ENCODE measurements at regions not wholly inside any gene's neighbourhood (a gene's known extent, or its start where the extent isn't known, plus 50 kb on each side); places are given as distances from the start of the nearest gene placed in this dataset.

DNA sequence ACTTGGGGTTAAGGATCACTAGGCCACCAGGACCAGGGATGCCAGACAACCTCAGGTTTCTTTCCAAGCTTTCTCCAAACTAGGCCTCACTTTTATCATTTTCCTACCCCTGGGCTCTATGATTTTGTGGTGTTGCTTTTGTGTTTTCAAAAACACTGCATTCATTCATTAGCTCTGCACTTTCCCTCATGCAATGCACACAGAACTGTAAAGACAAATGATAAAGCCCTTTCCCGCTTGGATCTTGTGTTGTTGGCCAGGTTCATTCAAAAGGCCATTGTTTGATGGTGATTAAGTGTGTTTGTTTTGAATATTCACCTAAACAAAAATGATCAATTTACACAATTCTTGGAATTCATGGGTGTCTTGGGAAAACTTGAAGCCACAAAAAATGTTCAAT, 210.7 kb upstream of the TNP1 start:
- DNase-seq = no peak

DNA sequence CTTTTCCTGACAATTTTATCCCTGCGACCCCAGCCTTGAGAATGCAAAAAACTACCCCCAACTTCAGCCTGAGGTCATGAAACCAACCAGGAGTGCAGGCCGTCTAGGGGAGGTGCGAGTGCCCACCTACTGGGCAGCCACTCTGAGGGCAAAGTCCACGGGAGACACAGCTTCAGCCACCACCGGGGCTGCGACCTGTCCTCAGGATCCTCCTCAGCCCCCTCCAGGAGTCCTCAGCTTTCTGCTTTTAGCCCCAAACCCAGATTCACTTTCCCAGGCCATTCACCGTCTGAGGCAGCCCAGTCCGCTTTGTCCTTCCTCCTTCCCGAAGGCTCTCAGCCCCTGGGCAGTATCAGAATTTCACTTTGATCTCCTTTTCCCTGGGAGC, 210.2 kb upstream of the TNP1 start:
- DNase-seq = no peak

DNA sequence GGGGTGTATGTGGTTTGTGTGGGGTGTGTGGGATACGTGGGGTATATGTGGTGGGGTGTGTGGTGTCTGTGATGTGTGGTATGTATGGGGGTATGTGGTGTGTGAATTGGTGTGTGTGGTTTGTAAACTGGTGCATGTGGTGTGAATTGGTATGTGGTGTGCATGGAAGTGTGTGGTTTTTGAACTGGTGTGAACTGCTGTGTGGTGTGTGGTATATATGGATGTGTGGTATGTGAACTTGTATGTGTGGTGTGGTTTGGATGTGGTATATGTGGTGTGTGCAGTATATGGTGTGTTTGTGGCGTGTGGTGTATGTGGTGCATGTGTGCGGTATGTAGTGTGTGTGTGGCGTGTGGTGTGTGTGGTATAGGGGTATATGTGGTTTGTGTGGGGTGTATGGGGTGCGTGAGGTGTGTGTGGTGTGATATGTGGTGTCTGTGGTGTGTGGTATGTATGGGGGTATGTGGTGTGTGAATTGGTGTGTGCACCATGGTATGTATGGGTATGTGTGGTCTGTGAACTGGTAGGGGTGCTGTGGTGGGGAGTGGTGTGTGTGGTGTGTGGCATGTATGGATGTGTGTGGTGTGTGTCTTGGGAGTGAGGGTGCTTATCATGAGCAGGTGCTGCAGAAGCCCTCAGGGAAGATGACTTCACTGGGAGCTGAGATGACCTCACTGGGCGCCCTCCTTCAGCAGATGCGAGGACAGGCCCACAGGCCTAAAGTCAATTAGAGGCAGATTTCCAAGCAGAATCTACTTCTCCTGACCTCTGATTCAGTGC, 209.6 kb upstream of the TNP1 start:
- no peak for DNase-seq

DNA sequence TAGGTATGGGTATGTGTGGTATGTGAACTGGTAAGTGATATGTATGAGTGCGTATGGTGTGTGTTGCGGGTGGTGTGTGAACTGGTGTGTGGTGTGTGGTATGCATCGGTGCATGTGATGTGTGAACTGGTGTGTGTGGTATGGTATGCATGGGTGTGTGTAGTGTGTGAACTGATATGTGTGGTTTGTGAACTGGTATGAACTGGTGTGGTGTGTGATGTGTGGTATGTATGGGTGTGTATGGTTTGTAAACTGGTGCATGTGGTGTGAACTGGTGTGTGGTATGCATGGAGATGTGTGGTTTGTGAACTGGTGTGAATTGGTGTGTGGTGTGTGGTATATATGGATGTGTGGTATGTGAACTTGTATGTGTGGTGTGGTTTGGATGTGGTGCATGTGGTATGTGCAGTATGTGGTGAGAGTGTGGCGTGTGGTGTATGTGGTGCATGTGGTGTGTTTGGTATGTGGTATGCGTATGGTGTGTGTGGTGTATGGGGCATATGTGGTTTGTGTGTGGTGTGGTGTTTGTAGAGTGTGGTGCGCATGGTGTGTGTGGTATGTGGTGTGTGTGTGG, 208.9 kb upstream of the TNP1 start:
- DNase-seq = no peak

DNA sequence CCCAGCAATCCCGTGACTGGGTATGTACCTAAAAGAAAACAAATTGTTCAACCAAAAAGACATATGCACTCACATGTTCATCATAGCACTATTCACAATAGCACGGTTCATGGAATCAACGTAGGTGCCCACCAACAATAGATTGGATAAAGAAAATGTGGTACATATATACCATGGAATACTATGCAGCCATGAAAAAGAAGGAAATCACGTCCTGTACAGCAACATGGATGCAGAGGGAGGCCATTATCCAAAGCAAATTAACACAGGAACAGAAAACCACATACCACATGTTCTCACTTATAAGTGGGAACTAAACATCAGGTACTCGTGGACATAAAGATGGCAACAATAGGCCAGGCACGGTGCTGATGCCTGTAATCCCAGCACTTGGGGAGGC, 207.9 kb upstream of the TNP1 start:
- no peak for DNase-seq

DNA sequence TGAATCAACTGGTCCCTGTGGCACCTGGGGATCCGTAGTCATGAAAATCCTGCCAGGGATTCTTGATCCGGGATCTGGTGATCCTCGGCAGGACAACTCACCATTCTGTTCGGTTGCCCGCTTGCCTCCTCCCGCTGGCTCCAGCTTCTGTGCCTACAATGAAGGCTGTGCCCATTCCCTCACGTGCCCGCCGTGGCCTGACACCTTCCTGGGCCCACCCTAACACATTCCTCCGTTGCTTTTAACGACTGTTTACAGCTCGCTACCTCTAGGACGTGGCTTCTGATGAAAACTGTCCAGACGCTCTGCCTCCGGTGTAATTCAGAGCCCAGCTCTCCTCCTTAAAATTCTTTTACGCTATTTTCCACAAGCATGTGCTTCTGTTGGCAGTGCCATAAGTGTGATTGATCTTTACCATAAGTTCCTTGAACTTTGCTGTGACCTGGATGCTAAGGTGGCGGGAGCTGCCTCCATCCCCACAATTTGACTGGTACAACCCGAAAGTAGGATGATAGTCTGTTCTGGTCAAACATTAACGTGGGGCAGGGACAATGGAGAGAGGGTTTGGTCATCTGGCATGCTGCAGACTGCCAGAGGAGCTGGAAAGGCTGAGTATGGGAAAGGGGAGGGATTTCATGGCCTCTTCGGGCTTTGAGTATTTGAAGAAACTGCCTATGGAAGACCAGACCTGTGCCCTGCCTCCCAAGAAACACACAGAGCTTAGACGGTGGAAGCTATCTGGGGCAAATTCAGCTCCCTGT, 206.8 kb upstream of the TNP1 start:
- DNase-seq = no peak

DNA sequence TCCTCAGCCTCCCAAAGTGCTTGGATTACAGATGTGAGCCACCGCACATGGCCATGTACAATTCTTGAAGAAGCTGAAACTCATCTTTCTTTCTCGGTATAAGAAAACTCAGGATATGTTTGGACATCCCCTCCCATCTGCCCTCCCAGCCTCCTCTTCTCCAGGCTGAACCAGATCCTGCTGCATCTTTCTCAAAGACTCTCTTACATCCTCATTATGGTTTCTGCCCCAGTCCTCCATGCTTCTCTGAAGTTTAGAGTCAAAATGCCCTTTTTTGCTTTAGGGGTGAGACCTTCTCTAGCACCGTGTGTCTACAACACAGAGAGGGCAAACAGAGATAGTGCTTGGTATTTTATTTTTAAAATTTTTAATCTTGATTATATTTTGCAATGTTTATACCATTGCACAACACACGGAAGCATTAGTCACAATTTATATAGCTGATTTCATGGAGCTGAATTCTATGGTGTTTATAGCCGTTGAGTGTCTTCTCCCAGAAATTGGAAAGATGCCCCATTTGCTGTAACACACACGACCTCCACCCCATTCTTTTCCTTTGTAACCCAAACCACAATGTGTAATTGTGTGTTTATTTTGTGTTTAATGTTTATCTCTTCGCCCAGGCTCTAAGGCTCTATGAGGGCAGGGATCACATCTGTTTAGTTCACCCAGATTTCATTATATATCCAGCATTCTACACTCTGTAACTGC, 206.0 kb upstream of the TNP1 start:
- DNase-seq = no peak

DNA sequence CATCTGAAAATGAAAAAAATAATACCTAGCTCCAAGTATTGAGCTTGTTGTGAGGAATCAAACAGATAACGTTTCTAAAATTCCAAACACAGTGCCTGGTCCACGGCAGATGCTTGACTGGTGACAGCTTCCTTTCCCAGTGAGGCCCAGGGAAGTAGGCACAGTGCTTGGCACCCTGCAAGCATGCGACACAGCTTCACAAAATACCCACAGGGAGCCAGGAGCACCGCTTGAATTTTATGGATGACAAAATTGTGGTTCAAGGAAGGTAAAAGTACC, 205.1 kb upstream of the TNP1 start:
- no peak for DNase-seq

DNA sequence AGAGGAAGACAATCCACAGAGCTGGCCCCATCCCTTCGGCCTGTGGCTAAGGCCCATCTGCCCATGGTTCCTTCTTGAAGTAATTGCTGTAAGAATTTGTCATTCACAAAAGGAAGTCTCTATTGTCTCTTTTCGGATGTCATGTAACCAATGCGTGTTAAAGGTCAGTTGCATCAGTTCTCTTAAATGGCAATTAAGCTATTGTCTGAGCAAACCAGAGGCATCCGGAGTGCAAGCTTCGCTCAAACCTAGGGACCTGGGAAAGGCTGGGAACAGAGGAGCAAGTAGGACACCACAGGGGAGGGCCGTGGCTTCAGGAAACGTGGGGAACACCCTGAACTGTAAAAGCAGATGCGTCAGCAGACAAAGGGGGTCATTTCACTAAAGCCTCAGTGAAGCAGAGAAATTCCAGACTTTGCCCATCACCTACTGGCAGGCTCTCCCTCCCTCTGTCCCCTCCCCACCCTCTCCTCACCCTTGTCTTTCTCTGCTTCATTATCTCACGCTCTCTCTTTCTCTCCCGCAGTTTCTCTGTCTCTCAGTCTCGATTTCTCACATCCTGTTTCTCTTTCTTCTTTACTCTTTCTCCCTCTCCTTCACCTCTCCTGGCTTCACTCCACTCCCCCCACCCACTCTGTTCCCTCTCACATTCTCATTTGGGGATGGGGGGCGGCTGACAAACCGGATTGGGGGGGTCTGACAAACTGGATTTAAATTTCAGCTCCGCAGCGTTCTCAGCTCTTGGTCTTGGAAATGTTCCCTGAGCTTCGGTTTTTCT, 204.6 kb upstream of the TNP1 start:
- DNase-seq = no peak

DNA sequence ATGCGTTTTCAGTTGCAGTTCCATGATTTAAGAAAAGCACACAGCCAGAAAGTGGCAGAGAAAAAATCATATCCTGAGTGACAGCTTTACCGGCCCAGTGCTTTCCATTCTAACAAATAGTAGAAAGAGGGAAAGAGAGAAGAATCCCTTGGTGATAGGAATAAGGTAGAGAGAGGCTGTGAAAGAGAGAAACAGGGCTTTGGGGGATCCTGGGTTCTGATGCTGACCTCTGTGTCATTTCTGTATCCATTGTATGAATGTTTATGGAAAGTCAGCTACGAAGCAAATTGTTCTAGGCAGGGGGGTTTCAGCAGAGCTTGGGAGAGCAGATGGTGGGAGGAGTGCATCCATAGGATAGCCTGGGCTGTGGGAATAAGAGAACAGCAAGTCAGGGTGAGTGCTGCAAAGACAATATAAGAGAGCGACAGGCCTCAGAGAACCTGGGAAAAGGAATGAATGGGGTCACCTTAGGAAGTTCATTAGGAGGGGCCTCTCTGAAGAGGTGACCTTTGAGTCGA, 203.4 kb upstream of the TNP1 start:
- DNase-seq = no peak

DNA sequence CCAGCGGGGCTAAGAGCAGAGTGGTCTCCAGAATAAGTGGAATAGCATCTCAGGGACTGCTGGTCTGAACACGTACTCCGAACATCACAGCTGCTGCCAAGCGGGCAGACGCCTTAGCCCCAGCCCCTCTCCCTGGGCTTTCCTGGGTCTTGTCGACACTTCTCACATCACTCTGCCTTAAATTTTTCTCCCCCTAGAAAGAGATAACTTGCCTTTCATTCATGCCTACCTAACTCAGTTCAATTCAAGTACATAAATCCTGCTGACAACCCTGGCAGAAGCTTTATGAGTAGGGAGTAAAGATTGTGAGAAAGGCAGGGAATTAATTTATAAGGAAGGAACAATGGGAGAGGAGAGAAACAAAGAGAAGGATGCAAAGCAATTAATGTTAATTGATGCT, 202.9 kb upstream of the TNP1 start:
- no peak for DNase-seq

DNA sequence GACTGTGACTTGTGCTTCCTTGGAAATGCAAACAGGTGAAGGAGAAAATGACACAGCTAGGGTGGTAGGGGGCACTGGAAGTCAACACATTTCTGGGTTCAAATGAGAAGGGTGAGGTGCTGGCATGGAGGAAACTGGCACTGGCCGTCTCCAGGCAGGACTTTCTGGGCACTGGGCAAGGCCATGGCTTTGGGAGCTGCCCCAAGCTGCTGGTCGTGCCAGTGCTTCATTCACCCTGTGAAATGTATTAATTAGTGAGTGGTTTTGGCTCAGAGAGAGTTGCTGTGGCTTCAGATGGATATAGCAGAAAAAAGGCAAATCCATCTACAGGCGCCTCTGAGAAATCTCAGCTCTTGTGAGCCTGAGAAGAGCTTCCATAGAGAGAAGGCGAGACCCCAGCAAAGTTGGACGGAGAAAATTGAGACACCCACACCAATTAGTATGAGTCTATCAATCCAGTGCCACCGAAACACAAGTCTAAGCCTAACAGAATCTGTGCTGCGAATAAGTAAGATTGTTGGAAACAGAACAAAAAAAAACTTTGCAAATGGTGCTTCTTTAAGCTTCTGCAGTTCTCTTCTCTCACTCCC, 202.1 kb upstream of the TNP1 start:
- DNase-seq = no peak

DNA sequence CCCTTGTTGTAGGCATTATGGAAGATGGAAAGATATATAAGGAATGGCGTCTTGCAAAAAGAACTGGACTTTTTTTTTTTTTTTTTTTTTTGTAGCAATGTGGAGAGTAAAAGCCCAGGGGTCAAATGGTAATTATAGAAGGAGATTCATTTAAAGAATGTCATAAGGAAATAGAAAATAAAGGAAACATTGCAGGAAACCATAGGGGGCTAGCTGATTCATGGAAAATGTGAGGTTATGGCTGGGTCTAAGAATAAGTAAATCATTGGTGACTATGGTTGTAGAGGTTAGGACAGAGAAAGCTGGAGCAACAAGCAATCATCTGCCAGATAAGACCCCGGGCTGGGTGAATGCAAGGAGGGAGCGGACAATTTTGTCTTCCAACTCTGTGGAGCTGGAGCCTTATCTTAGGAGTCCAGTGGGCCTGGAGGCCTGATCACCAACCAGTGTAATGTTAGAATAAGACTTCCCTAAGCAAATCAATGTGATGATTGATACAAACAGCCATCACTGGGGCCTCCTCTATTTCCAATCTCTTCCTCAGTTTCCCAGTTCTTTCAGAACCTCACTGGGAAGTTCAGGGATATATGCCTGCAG, 201.2 kb upstream of the TNP1 start:
- no peak for DNase-seq

DNA sequence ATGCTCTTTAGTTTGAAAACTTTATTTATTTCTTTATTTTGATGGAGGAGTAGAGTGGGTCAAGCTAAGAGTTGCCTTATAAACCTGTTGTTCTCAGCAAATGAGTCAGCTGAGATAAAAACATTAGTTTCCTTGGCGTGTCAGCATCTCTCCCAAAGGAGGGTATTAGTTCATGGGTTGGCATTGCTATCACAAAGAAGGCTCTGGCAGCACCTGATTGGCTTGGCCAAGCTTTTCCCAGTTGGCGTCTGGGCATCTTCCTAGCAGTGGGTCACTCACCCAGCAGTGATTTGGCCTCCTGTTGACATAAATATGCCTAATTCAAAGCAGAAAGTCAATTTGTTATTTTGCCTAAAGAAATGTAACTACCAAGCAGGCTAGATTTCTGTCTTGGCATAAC, 200.7 kb upstream of the TNP1 start:
- no peak for DNase-seq

DNA sequence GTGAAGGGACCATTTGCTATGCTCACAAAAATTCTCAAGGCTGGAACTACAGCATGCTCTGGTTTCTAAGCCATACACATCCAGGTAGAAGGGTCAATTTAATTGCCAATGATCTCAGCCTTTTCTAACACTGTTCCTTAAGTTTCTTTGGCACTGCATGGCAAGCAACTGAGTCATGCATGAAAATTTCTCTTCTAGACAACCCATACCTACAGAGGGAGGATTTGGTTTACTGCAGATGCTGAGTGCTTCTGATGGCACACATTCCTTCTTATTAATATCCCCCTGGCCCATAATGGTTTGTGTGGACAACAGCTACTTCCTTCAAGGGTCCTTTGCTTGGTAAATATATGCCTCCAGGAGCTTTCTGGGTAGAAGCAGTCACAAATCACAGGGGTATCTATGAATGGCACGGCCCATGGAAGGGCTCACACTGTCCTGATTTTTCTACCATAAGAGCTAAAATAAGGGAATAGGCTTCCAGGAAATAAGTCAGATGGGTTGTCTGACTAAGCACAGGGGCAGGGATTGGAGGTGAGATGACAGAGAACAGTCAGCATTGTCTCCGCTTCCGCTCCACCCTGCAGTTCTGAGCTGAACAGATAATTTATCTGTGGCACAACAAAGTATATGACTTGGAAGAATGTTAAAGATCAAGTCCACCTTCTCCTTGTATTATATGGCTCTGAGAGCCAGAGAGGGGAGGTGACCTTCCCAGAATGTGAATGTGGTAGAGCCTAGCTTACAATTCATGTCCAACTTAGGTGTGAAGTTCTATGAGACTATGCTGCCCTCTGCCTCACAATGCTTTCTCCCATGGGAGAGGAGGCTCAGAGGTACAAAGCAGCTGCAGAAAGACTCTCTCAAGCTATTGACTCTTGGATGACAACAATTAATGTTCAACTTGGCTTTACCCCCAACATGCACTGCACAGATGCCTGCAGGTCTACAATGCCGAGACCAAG, 199.2 kb upstream of the TNP1 start:
- no peak for DNase-seq

DNA sequence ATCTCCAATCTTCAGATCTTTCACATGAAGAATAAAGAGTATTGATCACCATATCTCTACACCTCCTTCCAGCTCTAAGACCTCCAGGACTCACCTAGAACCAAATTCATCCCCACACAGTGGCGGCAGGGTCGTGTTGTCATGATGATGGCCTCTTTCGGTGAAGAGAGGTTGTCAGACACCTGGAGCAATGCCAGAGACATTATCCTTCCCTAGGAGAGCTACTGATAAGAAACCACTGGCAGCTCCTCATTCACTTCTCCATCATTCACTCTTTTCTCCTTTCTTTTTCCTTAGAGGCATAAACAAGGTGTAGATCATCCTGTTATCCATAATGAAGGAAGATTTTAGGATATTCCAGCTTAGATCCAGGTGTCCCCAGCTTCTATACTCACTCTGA, 197.9 kb upstream of the TNP1 start:
- no peak for DNase-seq

DNA sequence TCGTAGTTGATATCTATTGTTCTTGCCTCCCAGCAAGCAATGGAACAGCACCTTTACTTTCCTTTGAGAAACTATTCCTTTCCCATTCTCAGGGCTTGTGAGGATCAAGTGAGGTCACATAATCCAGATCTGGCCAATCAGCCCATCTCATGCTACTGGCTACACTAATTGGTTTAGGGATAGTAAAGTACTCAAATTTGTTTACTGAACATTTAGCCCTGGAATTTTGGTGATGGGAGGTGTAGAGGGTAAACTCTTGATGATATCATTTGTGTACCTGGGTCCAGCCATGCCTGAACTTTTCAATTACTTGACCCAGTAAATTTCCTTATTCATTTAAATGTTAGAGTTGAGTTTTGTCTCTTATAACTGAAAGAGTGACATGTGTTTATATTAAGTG, 195.8 kb upstream of the TNP1 start:
- DNase-seq = no peak

DNA sequence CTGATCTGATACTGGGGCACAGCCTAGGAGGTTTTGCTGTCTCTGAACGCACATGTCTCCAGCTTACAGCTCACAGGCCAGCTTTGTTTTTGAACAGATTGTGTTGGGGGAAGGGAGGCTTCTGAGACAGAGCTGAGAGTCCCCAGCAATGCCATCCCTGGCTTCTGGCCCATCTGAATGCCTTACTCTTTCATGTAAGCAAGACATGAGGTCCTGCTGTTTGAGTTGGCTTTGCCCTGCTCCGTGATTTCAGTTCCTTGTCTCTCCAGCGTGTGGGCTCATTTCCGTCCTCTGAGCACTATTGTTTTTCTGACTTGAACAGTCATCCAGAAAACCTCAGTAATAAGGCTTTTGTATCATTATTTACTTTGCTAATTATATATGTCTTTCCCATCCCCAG, 194.9 kb upstream of the TNP1 start:
- no peak for DNase-seq

DNA sequence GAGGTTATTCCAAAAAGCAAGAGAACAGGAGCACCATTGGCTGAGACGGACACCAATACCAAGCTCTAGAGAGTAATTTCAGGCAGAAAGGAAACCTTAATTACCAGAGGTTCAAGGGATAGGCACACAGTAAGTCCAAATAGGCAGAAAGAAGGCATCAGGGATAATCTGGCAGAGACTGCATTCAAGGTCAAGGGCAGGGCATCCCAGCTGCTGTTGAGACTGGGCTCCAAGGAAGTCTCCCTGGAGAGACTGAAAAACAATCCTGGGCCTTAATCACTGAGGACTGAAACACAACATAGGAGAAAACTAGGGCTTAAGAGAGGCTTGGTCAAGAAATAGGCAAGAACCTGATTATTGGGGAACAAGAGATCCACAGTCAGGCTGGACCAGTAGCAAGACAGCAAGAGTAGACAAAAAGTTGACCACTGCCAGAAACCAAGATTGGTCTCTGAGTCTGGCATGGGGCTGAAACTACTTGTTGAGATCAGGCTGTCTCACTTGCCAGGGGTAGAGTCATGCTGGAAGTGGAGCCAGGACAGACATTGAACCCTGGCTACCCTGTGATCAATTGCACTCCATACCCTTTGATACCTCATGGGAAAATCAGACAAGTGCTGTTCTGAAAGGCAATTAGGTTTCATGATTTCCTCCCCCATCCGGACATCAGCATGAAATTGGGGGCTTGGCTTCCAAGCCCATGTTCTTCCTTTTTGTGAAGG, 193.2 kb upstream of the TNP1 start:
- DNase-seq = no peak

DNA sequence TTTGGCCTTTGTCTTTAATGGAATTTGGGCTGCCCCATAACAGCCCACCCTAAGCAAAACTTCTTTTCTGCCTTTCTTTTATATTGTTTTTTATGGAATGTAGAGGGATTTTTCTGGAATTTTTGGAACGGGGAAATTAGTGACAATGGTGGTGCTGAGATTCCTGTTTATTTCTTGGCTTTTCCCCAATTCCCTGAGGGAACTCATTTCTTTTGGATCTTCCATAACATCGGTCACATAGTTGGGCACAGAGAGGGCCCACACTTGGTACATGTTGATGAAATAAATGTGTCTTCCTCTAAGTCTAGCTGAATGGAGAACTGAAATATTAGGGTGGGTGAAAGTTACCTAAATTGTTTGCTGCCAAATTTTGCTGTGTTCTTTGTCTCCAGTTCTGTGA, 191.6 kb upstream of the TNP1 start:
- no peak for DNase-seq
